ENCODE measurements at regions not wholly inside any gene's neighbourhood (a gene's known extent, or its start where the extent isn't known, plus 50 kb on each side); places are given as distances from the start of the nearest gene placed in this dataset.

DNA sequence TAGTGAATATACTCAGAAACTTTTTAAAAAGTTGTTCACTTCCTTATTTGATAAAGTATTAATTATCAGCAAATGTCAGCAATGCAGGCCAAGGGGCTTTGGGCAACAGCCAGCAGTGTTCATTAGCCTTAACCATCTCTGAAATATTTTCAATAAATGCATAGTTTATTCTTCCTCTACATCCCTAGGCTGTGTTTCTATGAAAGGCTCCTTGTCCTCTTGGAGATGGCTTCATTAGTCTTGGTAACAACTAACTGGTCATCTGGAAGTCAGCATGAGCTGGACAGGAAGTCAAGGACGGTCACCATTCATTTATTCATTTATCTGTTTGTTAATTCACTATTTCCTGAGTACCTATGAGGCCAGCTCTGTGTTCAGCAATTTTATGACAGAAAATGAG, 124.0 kb upstream of the TMEM132D start:
- TF ChIP-seq, protein P1, sequence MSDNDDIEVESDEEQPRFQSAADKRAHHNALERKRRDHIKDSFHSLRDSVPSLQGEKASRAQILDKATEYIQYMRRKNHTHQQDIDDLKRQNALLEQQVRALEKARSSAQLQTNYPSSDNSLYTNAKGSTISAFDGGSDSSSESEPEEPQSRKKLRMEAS (IDR thresholded peaks at IDR 0.05; ENCODE audit: low read depth, low read length): no peak
- TF ChIP-seq, protein P2, sequence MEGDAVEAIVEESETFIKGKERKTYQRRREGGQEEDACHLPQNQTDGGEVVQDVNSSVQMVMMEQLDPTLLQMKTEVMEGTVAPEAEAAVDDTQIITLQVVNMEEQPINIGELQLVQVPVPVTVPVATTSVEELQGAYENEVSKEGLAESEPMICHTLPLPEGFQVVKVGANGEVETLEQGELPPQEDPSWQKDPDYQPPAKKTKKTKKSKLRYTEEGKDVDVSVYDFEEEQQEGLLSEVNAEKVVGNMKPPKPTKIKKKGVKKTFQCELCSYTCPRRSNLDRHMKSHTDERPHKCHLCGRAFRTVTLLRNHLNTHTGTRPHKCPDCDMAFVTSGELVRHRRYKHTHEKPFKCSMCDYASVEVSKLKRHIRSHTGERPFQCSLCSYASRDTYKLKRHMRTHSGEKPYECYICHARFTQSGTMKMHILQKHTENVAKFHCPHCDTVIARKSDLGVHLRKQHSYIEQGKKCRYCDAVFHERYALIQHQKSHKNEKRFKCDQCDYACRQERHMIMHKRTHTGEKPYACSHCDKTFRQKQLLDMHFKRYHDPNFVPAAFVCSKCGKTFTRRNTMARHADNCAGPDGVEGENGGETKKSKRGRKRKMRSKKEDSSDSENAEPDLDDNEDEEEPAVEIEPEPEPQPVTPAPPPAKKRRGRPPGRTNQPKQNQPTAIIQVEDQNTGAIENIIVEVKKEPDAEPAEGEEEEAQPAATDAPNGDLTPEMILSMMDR (IDR thresholded peaks at IDR 0.05; ENCODE audit: low read depth, low read length): no peak
- no peak for TF ChIP-seq POLR2A (IDR thresholded peaks at IDR 0.05; ENCODE audit: extremely low read depth, insufficient read length)
